Fibroblast of lung (primary cell): ENCODE measurements at regions not wholly inside any gene's neighbourhood (a gene's known extent, or its start where the extent isn't known, plus 50 kb on each side); places are given as distances from the start of the nearest gene placed in this dataset.

ENCODE experiments used
- DNase-seq, 2 donors: peaks; one replicate each; pipeline versions ENCODE4 v3.0.0 to v3.0.0-alpha.2; 2010; ENCODE audit warnings: low read depth in 2 of 2
- H2AFZ ChIP-seq: 2 replicates; pipeline ENCODE4 v1.5.1; 2012; ENCODE audit warnings: low read length, control low read depth, inconsistent platforms
- H3K27ac ChIP-seq: 2 replicates; pipeline ENCODE4 v1.5.1; 2011; ENCODE audit warnings: low read length, control low read depth; ENCODE audit not compliant: insufficient read depth
- H3K27me3 ChIP-seq: 2 replicates; pipeline ENCODE4 v1.5.1; 2011; ENCODE audit warnings: mild to moderate bottlenecking, low read length; ENCODE audit not compliant: control insufficient read depth, insufficient read depth
- H3K36me3 ChIP-seq: 2 replicates; pipeline ENCODE4 v1.5.1; 2011; ENCODE audit warnings: low read length; ENCODE audit not compliant: control insufficient read depth, insufficient read depth
- H3K4me1 ChIP-seq: 2 replicates; pipeline ENCODE4 v1.5.1; 2011; ENCODE audit warnings: low read length; ENCODE audit not compliant: control insufficient read depth, insufficient read depth; ENCODE audit errors: extremely low read depth
- H3K4me2 ChIP-seq: 2 replicates; pipeline ENCODE4 v1.5.1; 2011; ENCODE audit warnings: low read length, control low read depth; ENCODE audit not compliant: insufficient read depth; ENCODE audit errors: extremely low read depth
- H3K4me3 ChIP-seq, 4 experiments: fragments of 200-600 bp in 1 of 4; sonication (generic) in 1 of 4; replicated peaks in 1 of 4; 2 replicates each; pipeline ENCODE4 v1.5.1; 2011 to 2016; ENCODE audit warnings: low read length in 4 of 4, low read depth in 3 of 4, mild to moderate bottlenecking in 3 of 4, control low read depth in 2 of 4, inconsistent platforms in 1 of 4, mixed read lengths in 1 of 4; ENCODE audit not compliant: insufficient read depth in 1 of 4; ENCODE audit errors: control extremely low read depth in 1 of 4
- H3K79me2 ChIP-seq: 2 replicates; pipeline ENCODE4 v1.5.1; 2012; ENCODE audit warnings: mild to moderate bottlenecking, low read length, inconsistent platforms; ENCODE audit not compliant: control insufficient read depth, insufficient read depth
- H3K9ac ChIP-seq: 2 replicates; pipeline ENCODE4 v1.5.1; 2011; ENCODE audit warnings: mild to moderate bottlenecking, low read length, control low read depth; ENCODE audit not compliant: insufficient read depth
- H3K9me3 ChIP-seq: 2 replicates; pipeline ENCODE4 v1.5.1; 2012; ENCODE audit warnings: low read depth, low read length; ENCODE audit not compliant: control insufficient read depth, insufficient read depth
- H4K20me1 ChIP-seq: 2 replicates; pipeline ENCODE4 v1.5.1; 2011; ENCODE audit warnings: low read length; ENCODE audit not compliant: control insufficient read depth, insufficient read depth; ENCODE audit errors: extremely low read depth
- CTCF ChIP-seq, 2 donors: IDR thresholded peaks in 1 of 2; conservative IDR thresholded peaks in 1 of 2; 1 replicate in 1 of 2; 2 replicates in 1 of 2; pipeline ENCODE4 v1.5.1; 2011 to 2012; ENCODE audit warnings: low read length in 2 of 2, control low read depth in 1 of 2, inconsistent platforms in 1 of 2, low read depth in 1 of 2, mild to moderate bottlenecking in 1 of 2
- EZH2 ChIP-seq: IDR thresholded peaks from 2 replicates; pipeline ENCODE4 v1.5.1; 2012; ENCODE audit warnings: low read length, control low read depth, mild to moderate bottlenecking; ENCODE audit errors: missing control alignments

GRCh38 chr11:71304045-71304444, 51.7 kb upstream of the SHANK2 start:
- Histone ChIP-seq H3K9me3 (no peaks in the 10 kb centered on the region), H3K27ac (no peak overlapping the region), H3K9ac (no peak overlapping the region), H2AFZ (no peak overlapping the region), H3K36me3 (no peaks in the 10 kb centered on the region), H4K20me1 (no peaks in the 10 kb centered on the region), H3K79me2 (no peaks in the 10 kb centered on the region), H3K4me1 (peaks cover 9% of the 10 kb centered on the region), H3K4me2 (no peak overlapping the region), H3K4me3 (no peak overlapping the region), H3K27me3 (no peaks in the 10 kb centered on the region)
- DNase-seq = no peak
- TF ChIP-seq EZH2 (no peak), CTCF (conservative IDR thresholded peaks at IDR 0.05 in 1 of 2, IDR thresholded peaks at IDR 0.05 in 1 of 2; ENCODE audit: low read depth in 1 of 2, low read length in 2 of 2) (no peak)

GRCh38 chr11:71302911-71303310, 50.5 kb upstream of the SHANK2 start:
- Histone ChIP-seq H3K27me3 (no peaks in the 10 kb centered on the region), H3K36me3 (no peaks in the 10 kb centered on the region), H4K20me1 (no peaks in the 10 kb centered on the region), H3K9ac (no peak overlapping the region), H3K9me3 (no peaks in the 10 kb centered on the region), H3K79me2 (no peaks in the 10 kb centered on the region), H3K27ac (no peak overlapping the region), H3K4me1 (peaks cover 15% of the 10 kb centered on the region), H3K4me2 (no peak overlapping the region), H3K4me3 (no peak overlapping the region), H2AFZ (no peak overlapping the region)
- TF ChIP-seq EZH2 = no peak
- peak in 1 of 2 donors; percentile 19 for TF ChIP-seq CTCF (conservative IDR thresholded peaks at IDR 0.05 in 1 of 2, IDR thresholded peaks at IDR 0.05 in 1 of 2; ENCODE audit: low read depth in 1 of 2, low read length in 2 of 2)
- no peak for DNase-seq

- Histone ChIP-seq H3K36me3 (no peaks in the 10 kb centered on the region), H3K27ac (no peak overlapping the region), H3K4me3 (no peak overlapping the region), H4K20me1 (no peaks in the 10 kb centered on the region), H3K79me2 (no peaks in the 10 kb centered on the region), H3K27me3 (no peaks in the 10 kb centered on the region), H2AFZ (no peak overlapping the region), H3K4me1 (peaks cover 15% of the 10 kb centered on the region), H3K4me2 (no peak overlapping the region), H3K9ac (no peak overlapping the region), H3K9me3 (no peaks in the 10 kb centered on the region)
- no peak for DNase-seq
- no peak for TF ChIP-seq EZH2
- no peak for TF ChIP-seq CTCF (conservative IDR thresholded peaks at IDR 0.05 in 1 of 2, IDR thresholded peaks at IDR 0.05 in 1 of 2; ENCODE audit: low read depth in 1 of 2, low read length in 2 of 2)
Measured at GRCh38 chr11:71302534-71302909, 50.1 kb upstream of the SHANK2 start.
